Panc1 (cell line): ENCODE measurements at regions not wholly inside any gene's neighbourhood (a gene's known extent, or its start where the extent isn't known, plus 50 kb on each side); places are given as distances from the start of the nearest gene placed in this dataset. TPM values are rescaled to one million over a fixed set of nuclear protein-coding genes. Genes with fewer than 3 reads are reported as not detected.

Experiments used
- ATAC-seq: fragments of 200-7000 bp; cut with Tn5 transposase; 2 replicates; pipeline ENCODE4 v1.9.1; 2020; ENCODE audit warnings: mild to moderate bottlenecking, moderate library complexity
- BruUV-seq: library from RNA; stranded (reverse); fragments of 400-500 nt; replicated peaks from 2 replicates; lab custom pipeline; 2021; lab: Mats Ljungman, UMichigan
- CTCF ChIA-PET: fragments of 300-600 bp; sonication (Branson Sonifier 250); formaldehyde crosslinking; loops from one replicate; lab custom pipeline; 2022; ENCODE audit warnings: antibody characterized with exemption; lab: Charles Lee
- POLR2A ChIA-PET: fragments of 300-600 bp; sonication (Branson Sonifier 250); formaldehyde crosslinking; loops from one replicate; lab custom pipeline; 2022; ENCODE audit warnings: antibody characterized with exemption; lab: Charles Lee
- DNase-seq: peaks from one replicate; pipeline ENCODE4 v3.0.0-alpha.2; 2010; ENCODE audit warnings: low read depth, low spot score
- H3K27ac ChIP-seq: 2 replicates; pipeline ENCODE4 v1.5.1; 2011; ENCODE audit warnings: mild to moderate bottlenecking, low read length, inconsistent platforms
- H3K27me3 ChIP-seq: fragments of 200-500 bp; sonication (Bioruptor generic); 2 replicates; pipeline ENCODE4 v1.6.0; 2014; ENCODE audit warnings: low read length, inconsistent platforms; ENCODE audit not compliant: control insufficient read depth, insufficient read depth
- H3K36me3 ChIP-seq: fragments of 200-500 bp; sonication (Bioruptor generic); 2 replicates; pipeline ENCODE4 v1.5.1; 2014; ENCODE audit warnings: inconsistent platforms, mild to moderate bottlenecking, low read length, moderate library complexity; ENCODE audit not compliant: control insufficient read depth, insufficient read depth
- H3K4me1 ChIP-seq: 2 replicates; pipeline ENCODE4 v1.5.1; 2011; ENCODE audit warnings: inconsistent platforms, mild to moderate bottlenecking, low read length, moderate library complexity; ENCODE audit not compliant: control insufficient read depth, insufficient read depth
- H3K4me3 ChIP-seq, 2 experiments: 2 replicates each; pipeline ENCODE4 v1.5.1; 2011 to 2012; ENCODE audit warnings: low read depth in 2 of 2, low read length in 2 of 2, mild to moderate bottlenecking in 2 of 2, inconsistent platforms in 1 of 2, moderate library complexity in 1 of 2
- H3K9me3 ChIP-seq: fragments of 200-500 bp; sonication (Bioruptor generic); 2 replicates; pipeline ENCODE4 v1.5.1; 2014; ENCODE audit warnings: low read depth, mild to moderate bottlenecking, inconsistent platforms, low read length, moderate library complexity; ENCODE audit not compliant: control insufficient read depth, insufficient read depth
- CTCF ChIP-seq: fragments of 450-650 bp; IDR thresholded peaks from 2 replicates; pipeline ENCODE4 v1.5.1; 2017; ENCODE audit warnings: mild to moderate bottlenecking
- POLR2AphosphoS5 ChIP-seq: IDR thresholded peaks from 2 replicates; pipeline ENCODE4 v1.6.1; 2012; ENCODE audit warnings: mild to moderate bottlenecking, low read depth, low read length, moderate library complexity
- REST ChIP-seq, 2 experiments: IDR thresholded peaks; 2 replicates each; pipeline ENCODE4 v1.6.1; 2011 to 2012; ENCODE audit warnings: low read depth in 2 of 2, control low read depth in 1 of 2, low read length in 1 of 2, mild to moderate bottlenecking in 1 of 2, moderate library complexity in 1 of 2; ENCODE audit not compliant: insufficient read depth in 1 of 2
- SIN3A ChIP-seq: IDR thresholded peaks from 2 replicates; pipeline ENCODE4 v1.6.1; 2012; ENCODE audit warnings: low read depth, mild to moderate bottlenecking, low read length, moderate library complexity, borderline replicate concordance; ENCODE audit not compliant: insufficient read depth
- TCF7L2 ChIP-seq: IDR thresholded peaks from 2 replicates; pipeline ENCODE4 v1.6.1; 2011; ENCODE audit warnings: mild to moderate bottlenecking, low read depth, low read length, inconsistent platforms
- in situ Hi-C: cut with HindIII; loops from 2 replicates; pipeline ENCODE4 v1.10.0; 2016; ENCODE audit warnings: low sequenced_read_pairs, low pct_unique_long_range_greater_than_20kb
- intact Hi-C: fragments of 100-400 bp; cut with micrococcal nuclease; formaldehyde crosslinking; loops from one replicate; pipeline ENCODE4 v1.10.0; 2022; ENCODE audit not compliant: unreplicated experiment
- microRNA-seq: library from miRNA; unstranded; fragments of <30 nt; microRNA quantifications from one replicate; pipeline ENCODE4 v1.1.0, GENCODE V29; 2020; ENCODE audit not compliant: unreplicated experiment

- H3K27me3 ChIP-seq = no peaks in the 10 kb centered on the region
- no peaks in the 10 kb centered on the region for H3K36me3 ChIP-seq
- ATAC-seq (no peak), DNase-seq (no peak)
- intact Hi-C loops = no loop called here
- TF ChIP-seq POLR2AphosphoS5 = no peak
- TF ChIP-seq REST (IDR thresholded peaks at IDR 0.05; ENCODE audit: insufficient read depth in 1 of 2, low read depth in 2 of 2, low read length in 1 of 2) = no peak
- H3K4me1 ChIP-seq = peaks cover 5% of the 10 kb centered on the region
- CTCF ChIA-PET = no interaction called here
- BruUV-seq = no TSS peak
- H3K27ac ChIP-seq = peak overlapping the region; percentile 12; the same call in 1 of the 2 replicates
- POLR2A ChIA-PET = no interaction called here
- in situ Hi-C loops = no loop called here
- no peak overlapping the region for H3K4me3 ChIP-seq
- no peaks in the 10 kb centered on the region for H3K9me3 ChIP-seq
Measured at GRCh38 chr15:62991698-62992097, 50.8 kb upstream of the TPM1 start.

- CTCF ChIA-PET = no interaction called here
- BruUV-seq = no TSS peak
- in situ Hi-C loops (no loop called here), intact Hi-C loops (no loop called here)
- no peak overlapping the region for H3K4me3 ChIP-seq
- DNase-seq (no peak), ATAC-seq (no peak)
- H3K4me1 ChIP-seq = peaks cover 5% of the 10 kb centered on the region
- no peaks in the 10 kb centered on the region for H3K9me3 ChIP-seq
- H3K36me3 ChIP-seq = no peaks in the 10 kb centered on the region
- POLR2A ChIA-PET = no interaction called here
- TF ChIP-seq POLR2AphosphoS5 (no peak), REST (IDR thresholded peaks at IDR 0.05; ENCODE audit: insufficient read depth in 1 of 2, low read depth in 2 of 2, low read length in 1 of 2) (no peak), SIN3A (no peak), TCF7L2 (no peak), CTCF (no peak)
- H3K27me3 ChIP-seq = no peaks in the 10 kb centered on the region
- H3K27ac ChIP-seq = peak overlapping the region; percentile 12; the same call in 1 of the 2 replicates
Measured at GRCh38 chr15:62992302-62992701, 50.2 kb upstream of the TPM1 start.

Small RNA genes lying in the stretch of these regions (microRNA-seq; reads per million reads assigned to microRNA genes)
- 34.9 reads per million, percentile 44 among the genes with 10 or more reads in this experiment for gene MIR190A
- not detected for gene MIR6085
- gene MIR8067 = not detected
